KMS-11 (cell line): ENCODE measurements at regions not wholly inside any gene's neighbourhood (a gene's known extent, or its start where the extent isn't known, plus 50 kb on each side); places are given as distances from the start of the nearest gene placed in this dataset.

Experiments used
- H2AFZ ChIP-seq: fragments of 200-600 bp; sonication (generic); 2 replicates; pipeline ENCODE4 v1.6.1; 2016; ENCODE audit warnings: antibody characterized with exemption, mixed run types, low read depth
- H3K27ac ChIP-seq: fragments of 200-600 bp; sonication (generic); 2 replicates; pipeline ENCODE4 v1.6.1; 2016; ENCODE audit warnings: mild to moderate bottlenecking, mixed run types
- H3K27me3 ChIP-seq: fragments of 200-600 bp; sonication (generic); 2 replicates; pipeline ENCODE4 v1.6.1; 2017; ENCODE audit warnings: mild to moderate bottlenecking, low read depth, mixed run types, moderate library complexity; ENCODE audit not compliant: insufficient read depth
- H3K36me3 ChIP-seq: fragments of 200-600 bp; sonication (generic); 2 replicates; pipeline ENCODE4 v1.6.1; 2017; ENCODE audit warnings: mild to moderate bottlenecking, mixed run types; ENCODE audit not compliant: insufficient read depth
- H3K4me1 ChIP-seq: fragments of 200-600 bp; sonication (generic); 2 replicates; pipeline ENCODE4 v1.6.1; 2016; ENCODE audit warnings: mild to moderate bottlenecking, low read depth, mixed run types; ENCODE audit not compliant: poor library complexity, severe bottlenecking
- H3K4me2 ChIP-seq: fragments of 200-600 bp; sonication (generic); 2 replicates; pipeline ENCODE4 v1.7.0; 2016; ENCODE audit warnings: mild to moderate bottlenecking, mixed run types
- H3K4me3 ChIP-seq: fragments of 200-600 bp; sonication (generic); IDR thresholded peaks from 2 replicates; pipeline ENCODE4 v1.6.1; 2017; ENCODE audit warnings: low read depth, low read length, mixed read lengths; ENCODE audit not compliant: insufficient read depth
- H3K79me2 ChIP-seq: fragments of 200-600 bp; sonication (generic); 2 replicates; pipeline ENCODE4 v1.6.1; 2016; ENCODE audit warnings: low read depth, mixed run types; ENCODE audit not compliant: insufficient read depth
- H3K9ac ChIP-seq: fragments of 200-600 bp; sonication (generic); 2 replicates; pipeline ENCODE4 v1.6.1; 2016; ENCODE audit warnings: mild to moderate bottlenecking, mixed run types
- H4K20me1 ChIP-seq: fragments of 200-600 bp; sonication (generic); 2 replicates; pipeline ENCODE4 v1.6.1; 2016; ENCODE audit warnings: mild to moderate bottlenecking, mixed run types; ENCODE audit not compliant: insufficient read depth
- CTCF ChIP-seq: fragments of 200-600 bp; sonication (generic); conservative IDR thresholded peaks from 2 replicates; pipeline ENCODE4 v1.6.1; 2017; ENCODE audit warnings: low read depth, mild to moderate bottlenecking, antibody characterized with exemption, low read length, moderate library complexity, mixed read lengths

DNA sequence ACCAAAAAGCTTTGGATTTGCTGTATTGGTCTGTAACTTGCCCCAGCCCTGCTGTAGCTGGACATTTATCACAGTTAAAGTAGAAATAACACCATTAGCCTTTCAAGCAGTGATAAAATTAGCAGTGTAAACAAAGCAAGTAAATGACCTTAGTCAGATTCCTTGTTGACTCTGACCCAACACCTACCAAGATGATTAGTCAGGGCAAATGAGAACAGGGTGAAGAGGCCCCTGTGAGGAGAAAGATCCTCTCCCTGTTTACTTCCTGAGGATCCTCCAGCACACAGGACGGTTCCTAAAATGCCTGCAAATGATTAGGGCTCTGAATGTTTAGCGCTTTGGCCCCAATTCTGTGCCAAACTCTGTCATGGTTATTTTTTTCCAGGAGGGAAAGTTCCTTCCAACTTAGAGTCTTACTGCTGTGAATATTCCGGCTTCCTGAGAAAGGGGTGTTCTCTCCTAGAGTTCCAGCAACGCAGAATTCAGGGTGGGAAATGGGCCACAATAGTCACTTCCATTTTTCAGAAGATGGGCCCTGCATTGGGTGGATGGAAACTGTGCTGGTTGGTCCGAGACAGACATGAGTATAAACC lies 259.0 kb upstream of the MYOCD start:
- H2AFZ ChIP-seq, result no peak overlapping the region

GRCh38 chr17:12407495-12408252 lies 258.0 kb upstream of the MYOCD start:
- H2AFZ ChIP-seq, result no peak overlapping the region
- H3K4me1 ChIP-seq, result no peaks in the 10 kb centered on the region
- no peak overlapping the region for H3K27ac ChIP-seq
- H3K9ac ChIP-seq, result no peak overlapping the region
- H3K36me3 ChIP-seq, result no peaks in the 10 kb centered on the region
- H3K79me2 ChIP-seq, result no peaks in the 10 kb centered on the region
- H3K27me3 ChIP-seq, result no peaks in the 10 kb centered on the region
- no peaks in the 10 kb centered on the region for H4K20me1 ChIP-seq
- no peak for TF ChIP-seq CTCF
- H3K4me3 ChIP-seq, result no peak overlapping the region
- H3K4me2 ChIP-seq, result no peak overlapping the region

More for the DNA sequence above, 259.0 kb upstream of the MYOCD start:
- Histone ChIP-seq H3K36me3 (no peaks in the 10 kb centered on the region), H4K20me1 (no peaks in the 10 kb centered on the region), H3K4me2 (no peak overlapping the region), H3K79me2 (no peaks in the 10 kb centered on the region), H3K4me3 (no peak overlapping the region), H3K27me3 (no peaks in the 10 kb centered on the region), H3K4me1 (no peaks in the 10 kb centered on the region), H3K9ac (no peak overlapping the region), H3K27ac (no peak overlapping the region)
- no peak for TF ChIP-seq CTCF

DNA sequence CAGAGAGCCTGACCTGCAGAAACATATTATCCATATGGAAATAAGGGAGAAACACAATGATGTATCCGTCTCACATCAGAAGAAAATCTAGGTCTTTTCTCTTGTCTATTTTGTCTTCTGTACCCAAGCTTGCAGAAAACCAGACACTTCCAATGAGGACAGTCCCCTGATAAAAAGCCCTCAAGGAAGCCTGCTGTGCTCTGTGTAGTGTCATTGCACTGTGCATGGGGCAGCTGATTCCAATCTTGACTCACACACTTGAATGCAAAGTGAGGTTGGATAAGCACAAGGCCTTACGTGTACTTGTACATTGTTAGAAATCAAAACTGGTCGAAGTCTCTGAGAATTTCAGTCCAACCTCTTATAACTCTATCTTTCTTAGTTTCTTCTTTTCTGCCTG lies 256.6 kb upstream of the MYOCD start:
- H2AFZ ChIP-seq, result no peak overlapping the region
- no peaks in the 10 kb centered on the region for H3K4me1 ChIP-seq
- H3K4me2 ChIP-seq, result no peak overlapping the region
- no peaks in the 10 kb centered on the region for H4K20me1 ChIP-seq
- no peak overlapping the region for H3K9ac ChIP-seq
- H3K27me3 ChIP-seq, result no peaks in the 10 kb centered on the region
- H3K27ac ChIP-seq, result no peak overlapping the region
- H3K36me3 ChIP-seq, result no peaks in the 10 kb centered on the region
- H3K79me2 ChIP-seq, result no peaks in the 10 kb centered on the region
- TF ChIP-seq CTCF, result no peak
- H3K4me3 ChIP-seq, result no peak overlapping the region

DNA sequence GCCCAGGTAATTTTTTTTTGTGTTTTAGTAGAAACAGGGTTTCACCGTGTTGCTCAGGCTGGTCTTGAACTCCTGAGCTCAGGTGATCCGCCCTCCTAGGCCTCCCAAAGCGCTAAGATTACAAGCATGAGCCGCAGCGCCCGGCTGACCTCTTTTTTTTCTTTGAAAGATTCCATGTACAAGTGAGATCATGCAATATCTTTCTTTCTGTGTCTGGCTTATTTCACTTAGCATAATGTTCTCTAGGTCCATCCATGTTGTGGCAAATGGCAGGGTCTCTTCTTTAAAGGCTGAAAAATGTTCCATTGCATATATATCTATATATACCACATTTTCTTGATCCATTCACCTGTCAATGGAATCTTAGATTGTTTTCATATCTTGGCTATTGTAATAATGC lies 255.0 kb upstream of the MYOCD start:
- H3K4me3 ChIP-seq, result no peak overlapping the region
- H2AFZ ChIP-seq, result no peak overlapping the region
- no peak overlapping the region for H3K4me2 ChIP-seq
- H3K9ac ChIP-seq, result no peak overlapping the region
- no peaks in the 10 kb centered on the region for H3K36me3 ChIP-seq
- no peak overlapping the region for H3K27ac ChIP-seq
- H3K79me2 ChIP-seq, result no peaks in the 10 kb centered on the region
- no peaks in the 10 kb centered on the region for H4K20me1 ChIP-seq
- TF ChIP-seq CTCF, result no peak
- no peaks in the 10 kb centered on the region for H3K4me1 ChIP-seq
- no peaks in the 10 kb centered on the region for H3K27me3 ChIP-seq
